ENCODE measurements at regions not wholly inside any gene's neighbourhood (a gene's known extent, or its start where the extent isn't known, plus 50 kb on each side); places are given as distances from the start of the nearest gene placed in this dataset.
"Not testable (repeated sequence)": the region's sequence is repeated elsewhere in the genome, so short reads cannot be mapped to it uniquely, and the experiment has no call there.

DNA sequence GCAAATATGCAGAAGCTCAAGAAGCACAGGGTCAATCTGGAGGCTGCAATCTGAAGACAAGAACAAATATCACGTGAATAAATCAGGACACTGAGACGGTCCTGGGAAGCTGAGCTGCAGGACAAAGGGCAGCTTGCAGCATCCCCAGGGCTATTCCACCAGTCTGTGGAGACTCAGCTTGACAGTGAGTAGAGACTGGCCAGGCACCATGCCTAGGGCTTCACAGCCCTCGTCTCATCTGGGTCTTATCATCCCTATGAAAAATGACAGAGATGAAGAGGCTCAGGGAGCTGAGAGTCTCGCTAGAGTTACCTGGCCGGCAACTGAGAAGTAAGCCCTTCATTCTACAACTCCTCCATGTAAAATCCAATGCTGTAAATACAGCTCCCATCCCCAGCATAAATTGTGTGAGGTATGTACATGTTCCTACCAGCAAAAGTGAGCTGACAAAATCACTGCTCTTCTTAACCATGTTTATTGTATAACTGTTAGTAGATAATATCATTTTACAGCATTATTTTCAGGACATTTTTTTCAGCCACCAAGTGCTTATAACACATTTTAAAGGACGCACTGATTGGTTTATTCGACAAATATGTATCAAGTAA lies 186.6 kb upstream of the IGFBP3 start:
- TF ChIP-seq, protein P1, sequence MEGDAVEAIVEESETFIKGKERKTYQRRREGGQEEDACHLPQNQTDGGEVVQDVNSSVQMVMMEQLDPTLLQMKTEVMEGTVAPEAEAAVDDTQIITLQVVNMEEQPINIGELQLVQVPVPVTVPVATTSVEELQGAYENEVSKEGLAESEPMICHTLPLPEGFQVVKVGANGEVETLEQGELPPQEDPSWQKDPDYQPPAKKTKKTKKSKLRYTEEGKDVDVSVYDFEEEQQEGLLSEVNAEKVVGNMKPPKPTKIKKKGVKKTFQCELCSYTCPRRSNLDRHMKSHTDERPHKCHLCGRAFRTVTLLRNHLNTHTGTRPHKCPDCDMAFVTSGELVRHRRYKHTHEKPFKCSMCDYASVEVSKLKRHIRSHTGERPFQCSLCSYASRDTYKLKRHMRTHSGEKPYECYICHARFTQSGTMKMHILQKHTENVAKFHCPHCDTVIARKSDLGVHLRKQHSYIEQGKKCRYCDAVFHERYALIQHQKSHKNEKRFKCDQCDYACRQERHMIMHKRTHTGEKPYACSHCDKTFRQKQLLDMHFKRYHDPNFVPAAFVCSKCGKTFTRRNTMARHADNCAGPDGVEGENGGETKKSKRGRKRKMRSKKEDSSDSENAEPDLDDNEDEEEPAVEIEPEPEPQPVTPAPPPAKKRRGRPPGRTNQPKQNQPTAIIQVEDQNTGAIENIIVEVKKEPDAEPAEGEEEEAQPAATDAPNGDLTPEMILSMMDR (IDR thresholded peaks at IDR 0.05; ENCODE audit: low read depth, low read length, missing control alignments): no peak
- H3K4me3 ChIP-seq (ENCODE audit: low read depth, low read length): no peak overlapping the region
- no peak for DNase-seq (ENCODE audit: low read depth)

DNA sequence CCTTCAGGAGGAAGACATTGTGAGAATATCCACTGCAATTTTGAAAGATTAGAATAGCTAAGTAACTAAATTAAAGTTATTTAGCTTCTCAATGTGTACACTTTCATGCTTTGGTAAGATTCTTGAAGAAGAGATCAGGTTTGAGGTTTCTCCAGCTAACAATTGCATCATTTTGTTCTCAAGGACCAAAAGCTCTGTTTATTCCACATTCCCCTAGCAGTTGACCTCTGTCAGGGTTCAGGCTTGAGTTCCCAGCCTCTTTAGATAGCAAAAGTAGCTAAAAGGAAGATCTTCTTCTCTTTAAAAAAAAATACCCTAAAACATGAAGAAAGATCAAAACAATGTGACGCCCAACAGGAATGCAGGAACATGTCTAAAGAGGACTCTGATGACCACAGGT lies 179.4 kb upstream of the IGFBP3 start:
- no peak overlapping the region for H3K4me3 ChIP-seq (ENCODE audit: low read depth, low read length)
- DNase-seq (ENCODE audit: low read depth): no peak
- TF ChIP-seq, protein P1 (IDR thresholded peaks at IDR 0.05; ENCODE audit: low read depth, low read length, missing control alignments): no peak

DNA sequence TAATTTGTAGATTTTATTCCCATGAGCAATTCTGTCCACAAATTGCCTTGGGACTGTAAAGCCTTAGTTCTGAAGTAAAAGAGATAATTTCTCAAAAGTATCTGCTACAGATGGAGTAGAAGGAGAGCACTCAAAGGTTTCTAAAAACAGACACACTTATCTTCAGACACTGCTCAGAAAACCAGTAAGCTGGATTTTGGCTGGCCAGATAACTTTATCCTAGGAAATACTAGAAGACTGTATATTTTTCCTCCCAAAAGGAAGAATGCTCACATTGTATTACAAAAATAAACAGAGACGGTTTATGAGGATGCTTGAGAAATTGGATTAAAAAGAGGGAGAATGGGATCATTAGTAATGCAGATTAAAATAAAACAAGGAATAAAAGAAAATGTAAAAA lies 178.0 kb upstream of the IGFBP3 start:
- TF ChIP-seq, protein P1 (IDR thresholded peaks at IDR 0.05; ENCODE audit: low read depth, low read length, missing control alignments): no peak
- DNase-seq (ENCODE audit: low read depth): no peak
- no peak overlapping the region for H3K4me3 ChIP-seq (ENCODE audit: low read depth, low read length)

DNA sequence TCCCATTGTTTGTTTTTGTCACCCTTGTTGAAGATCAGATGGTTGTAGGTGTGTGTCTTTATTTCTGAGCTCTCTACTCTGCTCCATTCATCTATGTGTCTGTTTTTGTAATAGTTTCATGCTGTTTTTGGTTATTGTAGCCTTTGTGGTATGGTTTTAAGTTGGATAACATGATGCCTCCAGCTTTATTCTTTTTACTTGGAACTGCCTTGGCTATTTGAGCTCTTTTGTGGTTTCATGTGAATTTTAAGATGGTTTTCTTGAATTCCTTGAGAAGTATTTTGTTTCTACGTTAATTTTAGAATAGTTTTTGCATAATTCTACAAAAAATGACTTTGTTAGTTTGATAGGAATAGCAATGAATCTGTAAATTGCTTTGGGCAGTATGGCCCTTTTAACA lies 170.0 kb upstream of the IGFBP3 start:
- no peak for DNase-seq (ENCODE audit: low read depth)
- TF ChIP-seq, protein P1 (IDR thresholded peaks at IDR 0.05; ENCODE audit: low read depth, low read length, missing control alignments): no peak
- H3K4me3 ChIP-seq (ENCODE audit: low read depth, low read length): no peak overlapping the region

DNA sequence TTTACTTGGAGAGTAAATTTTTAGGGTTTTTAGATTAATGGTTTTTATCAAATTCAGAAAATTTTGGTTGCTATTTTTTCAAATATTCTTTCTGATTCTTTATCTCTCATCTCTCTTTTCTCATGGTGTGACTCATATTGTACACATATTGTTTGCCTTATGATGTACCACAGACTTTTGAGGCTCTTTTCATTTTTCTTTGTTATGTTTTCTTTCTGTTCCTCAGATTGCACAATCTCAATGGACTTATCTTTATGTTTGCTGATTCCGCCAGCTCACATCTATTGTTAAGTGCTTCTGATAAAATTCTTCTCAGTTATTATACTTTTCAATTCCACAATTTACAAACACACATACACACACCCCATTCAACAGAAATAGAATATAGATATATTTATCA lies 168.2 kb upstream of the IGFBP3 start:
- DNase-seq (ENCODE audit: low read depth): no peak
- no peak overlapping the region for H3K4me3 ChIP-seq (ENCODE audit: low read depth, low read length)

DNA sequence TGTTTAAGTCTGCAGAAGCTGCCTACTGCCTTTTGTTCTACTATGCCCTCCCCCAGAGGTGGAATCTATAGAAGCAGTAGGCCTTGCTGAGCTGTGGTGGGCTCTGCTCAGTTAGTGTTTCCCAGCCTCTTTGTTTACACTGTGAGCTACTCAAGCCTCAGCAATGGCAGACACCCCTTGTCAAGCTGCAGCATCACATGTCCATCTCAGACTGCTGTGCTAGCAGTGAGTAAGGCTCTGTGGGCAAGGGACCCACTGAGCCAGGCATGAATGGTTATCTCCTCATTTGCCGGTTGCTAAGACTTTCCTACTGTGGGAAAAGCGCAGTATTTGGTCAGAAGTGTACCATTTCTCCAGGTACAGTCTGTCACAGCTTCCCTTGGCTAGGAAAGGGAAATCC lies 167.4 kb upstream of the IGFBP3 start:
- not testable (repeated sequence) for H3K4me3 ChIP-seq (ENCODE audit: low read depth, low read length); DNase-seq (ENCODE audit: low read depth)

More for the DNA sequence above, 168.2 kb upstream of the IGFBP3 start:
- TF ChIP-seq, protein P1 (IDR thresholded peaks at IDR 0.05; ENCODE audit: low read depth, low read length, missing control alignments): no peak

DNA sequence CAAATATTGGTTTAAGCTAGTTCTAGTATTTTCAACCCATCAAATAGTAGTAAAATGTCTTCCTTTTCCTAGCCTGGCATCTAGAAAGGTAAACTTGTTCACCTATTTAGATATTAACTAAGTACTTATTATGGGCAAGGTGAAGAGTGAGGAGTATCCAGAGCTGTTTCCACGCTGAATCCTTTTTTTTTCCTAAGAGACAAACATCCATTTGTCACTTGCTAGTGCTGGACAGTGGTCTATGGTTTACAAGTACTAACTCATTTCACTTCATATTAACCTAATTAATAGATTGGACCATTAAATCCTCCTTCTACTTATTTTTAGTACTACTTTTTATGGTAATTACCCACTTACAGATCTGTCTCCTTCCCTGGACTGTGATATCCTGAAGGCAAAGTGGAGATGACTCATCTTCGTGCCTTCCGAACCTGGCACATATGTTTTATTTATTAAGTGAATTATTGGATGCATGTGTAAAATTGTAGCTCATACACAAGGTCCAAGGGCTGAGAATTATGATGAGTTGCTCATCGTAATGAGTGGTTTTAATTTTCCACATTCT lies 159.6 kb upstream of the IGFBP3 start:
- no peak for DNase-seq (ENCODE audit: low read depth)
- H3K4me3 ChIP-seq (ENCODE audit: low read depth, low read length): no peak overlapping the region

More for the DNA sequence above, 159.6 kb upstream of the IGFBP3 start:
- TF ChIP-seq, protein P1 (IDR thresholded peaks at IDR 0.05; ENCODE audit: low read depth, low read length, missing control alignments): no peak
